HFFc6 (cell line): ENCODE measurements at regions not wholly inside any gene's neighbourhood (a gene's known extent, or its start where the extent isn't known, plus 50 kb on each side); places are given as distances from the start of the nearest gene placed in this dataset.

Experiments used
- DNase-seq: peaks from one replicate; pipeline ENCODE4 v3.0.0-alpha.2; 2018
- H3K27ac Mint-ChIP-seq: 2 replicates; pipeline ENCODE4 v1.8.0; 2020; ENCODE audit warnings: mild to moderate bottlenecking, mixed read lengths
- H3K27me3 Mint-ChIP-seq: 2 replicates; pipeline ENCODE4 v1.8.0; 2021; ENCODE audit warnings: mild to moderate bottlenecking, moderate library complexity, mixed read lengths; ENCODE audit not compliant: insufficient read depth
- H3K36me3 Mint-ChIP-seq: 2 replicates; pipeline ENCODE4 v1.8.0; 2021; ENCODE audit warnings: low read depth, mixed read lengths
- H3K4me1 Mint-ChIP-seq: 2 replicates; pipeline ENCODE4 v1.8.0; 2020; ENCODE audit warnings: low read depth, mixed read lengths
- H3K4me3 Mint-ChIP-seq: 2 replicates; pipeline ENCODE4 v1.8.0; 2020; ENCODE audit warnings: mild to moderate bottlenecking, moderate library complexity, mixed read lengths
- H3K9me3 Mint-ChIP-seq: 2 replicates; pipeline ENCODE4 v1.8.0; 2020; ENCODE audit warnings: mild to moderate bottlenecking, mixed read lengths
- CTCF ChIP-seq: fragments of 200-600 bp; sonication (generic); IDR thresholded peaks from 2 replicates; pipeline ENCODE4 v1.5.0; 2021; ENCODE audit warnings: antibody characterized with exemption, mild to moderate bottlenecking

- TF ChIP-seq CTCF = no peak
- Mint-ChIP-seq H3K4me3 (no peak overlapping the region), H3K27ac (no peak overlapping the region), H3K9me3 (peaks cover 47% of the 10 kb centered on the region), H3K36me3 (no peaks in the 10 kb centered on the region), H3K27me3 (no peaks in the 10 kb centered on the region; the same call in 1 of the 2 replicates), H3K4me1 (no peaks in the 10 kb centered on the region)
- no peak for DNase-seq
Measured at GRCh38 chr7:155980841-155981240, 168.6 kb upstream of the SHH start.

GRCh38 chr7:155979994-155980393, 167.7 kb upstream of the SHH start:
- H3K9me3 Mint-ChIP-seq = peaks cover 49% of the 10 kb centered on the region
- H3K36me3 Mint-ChIP-seq = no peaks in the 10 kb centered on the region
- no peak for TF ChIP-seq CTCF
- no peaks in the 10 kb centered on the region for H3K4me1 Mint-ChIP-seq
- no peak overlapping the region for H3K4me3 Mint-ChIP-seq
- DNase-seq = no peak
- no peak overlapping the region for H3K27ac Mint-ChIP-seq
- peaks cover 2% of the 10 kb centered on the region; the same call in 1 of the 2 replicates for H3K27me3 Mint-ChIP-seq

GRCh38 chr7:155979566-155979965, 167.3 kb upstream of the SHH start:
- DNase-seq = no peak
- Mint-ChIP-seq H3K27ac (no peak overlapping the region), H3K4me3 (no peak overlapping the region), H3K36me3 (no peaks in the 10 kb centered on the region), H3K9me3 (peaks cover 46% of the 10 kb centered on the region), H3K27me3 (peaks cover 2% of the 10 kb centered on the region; the same call in 1 of the 2 replicates), H3K4me1 (no peaks in the 10 kb centered on the region)
- TF ChIP-seq CTCF = no peak

- DNase-seq = no peak
- H3K4me1 Mint-ChIP-seq = no peaks in the 10 kb centered on the region
Measured at GRCh38 chr7:155975490-155975889, 163.2 kb upstream of the SHH start.

GRCh38 chr7:155974186-155974897, 162.1 kb upstream of the SHH start:
- no peaks in the 10 kb centered on the region for H3K4me1 Mint-ChIP-seq
- H3K4me3 Mint-ChIP-seq = no peak overlapping the region
- H3K36me3 Mint-ChIP-seq = 0 out of 2 replicates have a peak, but pooled peaks cover 4% of the 10 kb centered on the region
- TF ChIP-seq CTCF = no peak
- peaks cover 2% of the 10 kb centered on the region; the same call in 1 of the 2 replicates for H3K27me3 Mint-ChIP-seq
- peaks cover 59% of the 10 kb centered on the region for H3K9me3 Mint-ChIP-seq
- DNase-seq = no peak
- H3K27ac Mint-ChIP-seq = no peak overlapping the region

More at GRCh38 chr7:155975490-155975889, 163.2 kb upstream of the SHH start:
- Mint-ChIP-seq H3K4me3 (no peak overlapping the region), H3K9me3 (peaks cover 62% of the 10 kb centered on the region), H3K36me3 (0 out of 2 replicates have a peak, but pooled peaks cover 4% of the 10 kb centered on the region), H3K27ac (no peak overlapping the region), H3K27me3 (peaks cover 2% of the 10 kb centered on the region; the same call in 1 of the 2 replicates)
- no peak for TF ChIP-seq CTCF
